Neural crest cell (in vitro differentiated cells): ENCODE measurements at regions not wholly inside any gene's neighbourhood (a gene's known extent, or its start where the extent isn't known, plus 50 kb on each side); places are given as distances from the start of the nearest gene placed in this dataset.

Source experiments
- DNase-seq: peaks from one replicate; pipeline ENCODE4 v3.0.0; 2021; ENCODE audit warnings: low read depth, mixed read lengths, low spot score
- H3K27ac Mint-ChIP-seq: one replicate; pipeline ENCODE4 v1.8.0; 2021; ENCODE audit warnings: mild to moderate bottlenecking, mixed read lengths; ENCODE audit not compliant: unreplicated experiment
- H3K27me3 Mint-ChIP-seq: 2 replicates; pipeline ENCODE4 v1.8.0; 2021; ENCODE audit warnings: low read depth, mild to moderate bottlenecking, mixed read lengths
- H3K36me3 Mint-ChIP-seq: 2 replicates; pipeline ENCODE4 v1.8.0; 2021; ENCODE audit warnings: low read depth, mild to moderate bottlenecking, mixed read lengths
- H3K4me1 Mint-ChIP-seq: 2 replicates; pipeline ENCODE4 v1.8.0; 2021; ENCODE audit warnings: mixed read lengths
- H3K4me3 Mint-ChIP-seq: one replicate; pipeline ENCODE4 v1.8.0; 2021; ENCODE audit warnings: mild to moderate bottlenecking, mixed read lengths
- H3K9me3 Mint-ChIP-seq: 2 replicates; pipeline ENCODE4 v1.8.0; 2021; ENCODE audit warnings: mixed read lengths
- TF ChIP-seq, protein P1 (sequence below): fragments of 200-600 bp; sonication (generic); conservative IDR thresholded peaks from 2 replicates; pipeline ENCODE4 v1.5.0; 2021; ENCODE audit warnings: antibody characterized with exemption, mild to moderate bottlenecking

DNA sequence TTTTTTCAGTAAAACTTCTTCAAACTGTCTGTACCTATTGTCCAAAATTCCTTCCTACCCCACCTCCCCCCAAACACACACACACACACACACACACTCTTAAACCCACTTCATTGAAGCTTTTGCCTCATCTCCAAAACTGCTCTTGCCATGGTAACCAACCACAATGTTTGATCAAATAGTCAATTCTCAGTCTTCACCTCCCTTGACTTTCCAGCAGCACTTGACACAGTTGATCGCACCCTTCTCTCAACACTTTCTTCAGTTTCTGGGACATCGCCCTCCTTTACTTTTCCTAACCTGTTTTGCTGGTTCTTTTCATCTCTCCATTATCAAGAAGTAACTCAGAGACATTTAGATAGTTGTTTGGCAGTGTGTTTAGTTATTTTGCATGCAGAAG is 71.5 kb upstream of the COL21A1 start:
- Mint-ChIP-seq H3K27ac (no peak overlapping the region), H3K9me3 (no peaks in the 10 kb centered on the region), H3K4me1 (no peaks in the 10 kb centered on the region), H3K4me3 (no peak overlapping the region), H3K36me3 (no peaks in the 10 kb centered on the region), H3K27me3 (peaks cover 3% of the 10 kb centered on the region)
- TF ChIP-seq, protein P1, sequence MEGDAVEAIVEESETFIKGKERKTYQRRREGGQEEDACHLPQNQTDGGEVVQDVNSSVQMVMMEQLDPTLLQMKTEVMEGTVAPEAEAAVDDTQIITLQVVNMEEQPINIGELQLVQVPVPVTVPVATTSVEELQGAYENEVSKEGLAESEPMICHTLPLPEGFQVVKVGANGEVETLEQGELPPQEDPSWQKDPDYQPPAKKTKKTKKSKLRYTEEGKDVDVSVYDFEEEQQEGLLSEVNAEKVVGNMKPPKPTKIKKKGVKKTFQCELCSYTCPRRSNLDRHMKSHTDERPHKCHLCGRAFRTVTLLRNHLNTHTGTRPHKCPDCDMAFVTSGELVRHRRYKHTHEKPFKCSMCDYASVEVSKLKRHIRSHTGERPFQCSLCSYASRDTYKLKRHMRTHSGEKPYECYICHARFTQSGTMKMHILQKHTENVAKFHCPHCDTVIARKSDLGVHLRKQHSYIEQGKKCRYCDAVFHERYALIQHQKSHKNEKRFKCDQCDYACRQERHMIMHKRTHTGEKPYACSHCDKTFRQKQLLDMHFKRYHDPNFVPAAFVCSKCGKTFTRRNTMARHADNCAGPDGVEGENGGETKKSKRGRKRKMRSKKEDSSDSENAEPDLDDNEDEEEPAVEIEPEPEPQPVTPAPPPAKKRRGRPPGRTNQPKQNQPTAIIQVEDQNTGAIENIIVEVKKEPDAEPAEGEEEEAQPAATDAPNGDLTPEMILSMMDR, result no peak
- no peak for DNase-seq

DNA sequence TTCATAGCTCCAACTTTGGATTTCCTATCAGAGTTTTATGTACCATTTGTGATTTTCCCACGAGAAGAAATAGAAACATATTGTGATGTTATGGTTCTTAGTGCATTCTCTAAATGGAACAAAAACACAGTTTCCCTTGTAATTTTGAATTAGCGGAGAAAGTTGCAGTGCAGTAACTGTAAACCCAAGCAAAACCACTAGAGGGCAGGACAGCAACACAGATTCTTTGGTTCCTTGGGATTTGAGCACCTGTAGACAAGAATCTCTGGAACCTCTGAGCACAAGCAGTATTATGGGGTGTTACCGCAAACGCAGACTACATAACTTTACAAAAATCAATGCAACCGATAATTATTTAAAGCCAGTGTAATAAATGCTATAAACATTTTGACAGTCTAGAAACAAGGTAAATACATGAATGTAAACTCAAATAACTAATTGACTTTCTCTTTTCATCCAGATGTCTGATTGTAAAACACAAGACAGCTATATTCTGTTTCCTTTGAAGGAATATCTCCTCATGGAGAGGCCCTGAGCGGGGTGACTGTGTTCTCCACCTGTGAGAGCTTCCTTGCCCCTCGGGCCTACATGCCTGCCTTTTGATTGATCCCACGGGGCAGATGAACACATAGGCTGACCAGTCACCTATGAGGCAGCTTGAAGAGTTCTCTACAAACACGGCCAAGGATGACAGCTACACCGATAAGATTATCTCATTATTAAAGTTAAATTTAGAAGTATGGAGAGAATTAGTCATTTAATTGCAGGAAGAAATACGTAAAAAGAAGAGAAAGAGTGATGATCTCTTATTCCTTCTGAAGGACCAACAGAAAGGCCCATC is 67.5 kb upstream of the COL21A1 start:
- H3K36me3 Mint-ChIP-seq, result no peaks in the 10 kb centered on the region
- H3K4me1 Mint-ChIP-seq, result no peaks in the 10 kb centered on the region
- DNase-seq, result peak; percentile 45
- TF ChIP-seq, protein P1, result peak; percentile 85
- H3K27me3 Mint-ChIP-seq, result peaks cover 11% of the 10 kb centered on the region
- no peak overlapping the region for H3K4me3 Mint-ChIP-seq
- H3K9me3 Mint-ChIP-seq, result no peaks in the 10 kb centered on the region
- no peak overlapping the region for H3K27ac Mint-ChIP-seq

DNA sequence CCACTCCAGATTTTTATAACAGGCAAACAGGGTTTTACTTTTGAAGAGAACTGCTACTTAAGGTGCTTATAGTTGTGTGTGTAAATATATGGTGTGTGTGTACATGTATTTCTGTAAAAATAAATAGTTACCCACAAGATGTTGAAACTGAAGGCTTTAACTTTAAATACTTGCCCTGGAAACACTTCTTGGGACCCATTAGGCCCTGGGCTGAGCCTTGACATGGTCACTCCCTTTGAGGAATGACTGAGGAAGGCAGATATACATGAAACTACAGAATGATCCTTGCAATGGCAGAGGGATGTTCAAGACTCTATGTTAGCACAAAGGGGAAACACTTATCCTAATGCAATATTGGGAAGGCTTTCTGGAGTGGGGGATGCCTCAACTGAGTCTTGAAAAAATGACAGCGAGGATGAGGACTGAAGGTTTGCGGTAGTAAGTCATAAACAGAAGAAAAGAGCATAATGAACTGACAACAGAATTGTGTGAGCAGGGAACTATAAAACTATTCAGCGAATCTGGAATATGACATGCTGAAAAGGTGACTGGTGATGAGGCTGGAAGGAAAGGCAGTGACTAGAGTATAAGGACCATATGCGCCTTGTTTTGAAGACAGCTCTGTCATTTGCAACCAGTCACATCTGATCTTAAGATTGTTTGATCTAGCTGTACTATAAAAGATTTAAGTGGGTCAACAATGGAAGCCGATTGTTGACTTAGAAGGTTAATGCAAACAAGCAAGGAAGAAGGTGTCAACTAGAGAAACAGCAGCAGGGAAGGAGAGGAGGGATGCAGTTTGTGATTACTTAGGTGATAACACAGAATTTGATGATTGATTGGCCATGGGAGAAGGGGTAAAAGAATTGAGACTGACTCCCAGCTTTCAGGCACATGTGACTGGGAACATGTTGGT is 64.4 kb upstream of the COL21A1 start:
- Mint-ChIP-seq H3K27ac (no peak overlapping the region), H3K36me3 (peaks cover 2% of the 10 kb centered on the region), H3K9me3 (peaks cover 3% of the 10 kb centered on the region), H3K27me3 (peaks cover 11% of the 10 kb centered on the region), H3K4me1 (no peaks in the 10 kb centered on the region), H3K4me3 (no peak overlapping the region)
- TF ChIP-seq, protein P1, result no peak
- no peak for DNase-seq

- Mint-ChIP-seq H3K4me1 (no peaks in the 10 kb centered on the region), H3K27me3 (peaks cover 11% of the 10 kb centered on the region)
Observed at GRCh38 chr6:56311061-56311460, 63.7 kb upstream of the COL21A1 start.

DNA sequence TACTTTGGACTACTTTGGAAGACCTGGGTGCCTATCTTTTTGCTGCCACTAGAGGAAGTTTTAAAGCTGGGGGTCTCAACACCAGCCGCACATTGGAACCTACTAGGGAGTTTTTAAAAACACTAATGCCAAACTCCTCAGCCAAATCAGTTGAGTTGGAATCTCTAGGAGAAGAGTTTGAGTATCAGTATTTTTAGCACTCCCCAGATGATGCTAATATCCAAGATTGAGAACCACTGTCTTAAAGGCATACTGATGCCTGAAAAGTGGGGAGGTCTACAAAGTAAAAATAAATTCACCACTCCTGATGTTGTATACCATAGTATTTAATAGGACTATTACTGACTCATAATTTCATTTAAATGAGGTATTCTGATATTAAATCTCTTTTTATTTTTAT is 62.9 kb upstream of the COL21A1 start:
- TF ChIP-seq, protein P1, result no peak
- Mint-ChIP-seq H3K4me1 (no peaks in the 10 kb centered on the region), H3K36me3 (peaks cover 2% of the 10 kb centered on the region), H3K9me3 (peaks cover 6% of the 10 kb centered on the region), H3K4me3 (no peak overlapping the region), H3K27me3 (peaks cover 11% of the 10 kb centered on the region), H3K27ac (no peak overlapping the region)
- no peak for DNase-seq

More at GRCh38 chr6:56311061-56311460, 63.7 kb upstream of the COL21A1 start:
- DNase-seq, result no peak
- peaks cover 2% of the 10 kb centered on the region for H3K36me3 Mint-ChIP-seq
- peaks cover 6% of the 10 kb centered on the region for H3K9me3 Mint-ChIP-seq
- TF ChIP-seq, protein P1, result no peak
- no peak overlapping the region for H3K4me3 Mint-ChIP-seq
- H3K27ac Mint-ChIP-seq, result no peak overlapping the region
